Mucosa of descending colon (tissue), 3 donors: ENCODE measurements at regions not wholly inside any gene's neighbourhood (a gene's known extent, or its start where the extent isn't known, plus 50 kb on each side); places are given as distances from the start of the nearest gene placed in this dataset.

Source experiments
- ATAC-seq: fragments of 200-7000 bp; cut with Tn5 transposase; one replicate; pipeline ENCODE4 v1.9.1; 2020; ENCODE audit warnings: mild to moderate bottlenecking, moderate library complexity
- DNase-seq, 3 donors: peaks; one replicate each; pipeline ENCODE4 v3.0.0-alpha.2; 2020
- H3K36me3 ChIP-seq: fragments of 200-600 bp; one replicate; pipeline ENCODE4 v1.8.0; 2021; ENCODE audit warnings: low read depth, mild to moderate bottlenecking
- H3K4me1 ChIP-seq: fragments of 200-600 bp; one replicate; pipeline ENCODE4 v1.8.0; 2021; ENCODE audit warnings: low read depth, mild to moderate bottlenecking
- H3K4me3 ChIP-seq: fragments of 200-600 bp; one replicate; pipeline ENCODE4 v1.8.0; 2021; ENCODE audit warnings: mild to moderate bottlenecking
- H3K9me3 ChIP-seq: fragments of 200-600 bp; one replicate; pipeline ENCODE4 v1.8.0; 2021; ENCODE audit warnings: mild to moderate bottlenecking
- intact Hi-C, 2 donors: fragments of 100-400 bp; cut with DNase I in 1 of 2; cut with micrococcal nuclease in 1 of 2; formaldehyde crosslinking; loops; one replicate each; pipeline versions ENCODE4 v1.11.0 to v1.11.1; 2022; cut with DNase I, micrococcal nuclease
- TF ChIP-seq, protein P1 (sequence below): fragments of 200-600 bp; IDR thresholded peaks from one replicate; pipeline ENCODE4 v1.8.0; 2022; ENCODE audit warnings: antibody characterized with exemption, mild to moderate bottlenecking
- donor health status: DM: no; HTN: no; CAD: no; lungs with moderate emphysema.
- donor health status: DM: no; HTN: no; CAD: no.
- donor health status: DM: no; HTN: yes; CAD: no.

DNA sequence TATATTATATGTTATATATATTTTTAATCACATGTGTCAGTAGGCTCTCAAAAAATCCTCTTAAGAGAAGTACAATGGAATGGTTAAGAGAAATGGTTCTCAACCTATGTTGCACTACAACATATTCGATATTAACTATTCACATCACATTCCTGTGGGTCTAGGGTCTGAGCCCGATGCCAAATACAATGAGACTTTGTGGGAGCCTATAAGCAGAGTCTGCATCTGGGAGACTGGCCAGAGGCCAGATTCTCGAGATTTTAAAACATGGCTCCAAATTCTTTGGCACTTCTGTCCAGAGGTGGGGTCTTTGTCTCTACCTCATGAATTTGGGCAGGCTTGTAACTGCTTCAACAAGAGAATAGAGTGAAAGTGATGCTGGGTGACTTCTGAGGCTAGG lies 79.4 kb upstream of the NBEA start:
- Histone ChIP-seq H3K4me1 (no peaks in the 10 kb centered on the region), H3K9me3 (no peaks in the 10 kb centered on the region), H3K36me3 (no peaks in the 10 kb centered on the region), H3K4me3 (no peak overlapping the region)
- intact Hi-C loops, result no loop called here
- ATAC-seq (no peak), DNase-seq (no peak)
- TF ChIP-seq, protein P1, sequence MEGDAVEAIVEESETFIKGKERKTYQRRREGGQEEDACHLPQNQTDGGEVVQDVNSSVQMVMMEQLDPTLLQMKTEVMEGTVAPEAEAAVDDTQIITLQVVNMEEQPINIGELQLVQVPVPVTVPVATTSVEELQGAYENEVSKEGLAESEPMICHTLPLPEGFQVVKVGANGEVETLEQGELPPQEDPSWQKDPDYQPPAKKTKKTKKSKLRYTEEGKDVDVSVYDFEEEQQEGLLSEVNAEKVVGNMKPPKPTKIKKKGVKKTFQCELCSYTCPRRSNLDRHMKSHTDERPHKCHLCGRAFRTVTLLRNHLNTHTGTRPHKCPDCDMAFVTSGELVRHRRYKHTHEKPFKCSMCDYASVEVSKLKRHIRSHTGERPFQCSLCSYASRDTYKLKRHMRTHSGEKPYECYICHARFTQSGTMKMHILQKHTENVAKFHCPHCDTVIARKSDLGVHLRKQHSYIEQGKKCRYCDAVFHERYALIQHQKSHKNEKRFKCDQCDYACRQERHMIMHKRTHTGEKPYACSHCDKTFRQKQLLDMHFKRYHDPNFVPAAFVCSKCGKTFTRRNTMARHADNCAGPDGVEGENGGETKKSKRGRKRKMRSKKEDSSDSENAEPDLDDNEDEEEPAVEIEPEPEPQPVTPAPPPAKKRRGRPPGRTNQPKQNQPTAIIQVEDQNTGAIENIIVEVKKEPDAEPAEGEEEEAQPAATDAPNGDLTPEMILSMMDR, result no peak

DNA sequence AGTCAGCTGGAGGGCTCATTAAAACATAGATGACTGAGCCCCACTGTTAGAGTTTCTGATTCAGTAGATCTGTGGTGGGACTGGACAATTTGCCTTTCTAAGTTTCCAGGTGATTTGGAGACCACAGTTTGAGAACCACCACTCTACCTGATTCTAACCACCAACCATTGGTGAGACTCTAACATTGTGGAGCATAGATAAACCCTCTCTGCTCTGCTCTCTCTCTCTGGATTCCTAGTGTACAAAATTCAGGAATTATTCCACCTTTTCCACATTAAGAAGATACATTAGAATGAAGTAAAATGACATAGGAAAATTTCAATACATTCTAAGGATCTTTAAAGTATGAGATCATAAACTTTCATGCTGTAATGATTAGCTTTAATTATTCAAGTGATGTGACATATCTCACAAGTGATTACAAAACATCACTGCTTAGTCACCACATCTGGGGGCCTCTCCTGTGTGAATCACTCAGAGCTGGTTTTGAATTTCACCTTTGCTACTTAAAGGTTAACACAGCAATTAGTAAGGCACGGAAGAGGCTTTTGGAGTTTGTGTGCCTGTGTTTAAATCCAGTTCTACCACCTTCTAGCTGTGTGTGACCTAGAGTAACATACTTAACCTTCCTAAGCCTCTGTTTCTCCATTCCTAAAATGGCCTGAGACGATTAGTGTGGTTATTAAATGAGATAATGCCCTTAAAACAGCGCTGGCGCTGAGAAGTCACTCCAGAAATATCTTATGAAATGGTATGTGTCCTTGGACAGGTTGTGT lies 78.5 kb upstream of the NBEA start:
- intact Hi-C loops, result no loop called here
- DNase-seq, result no peak

DNA sequence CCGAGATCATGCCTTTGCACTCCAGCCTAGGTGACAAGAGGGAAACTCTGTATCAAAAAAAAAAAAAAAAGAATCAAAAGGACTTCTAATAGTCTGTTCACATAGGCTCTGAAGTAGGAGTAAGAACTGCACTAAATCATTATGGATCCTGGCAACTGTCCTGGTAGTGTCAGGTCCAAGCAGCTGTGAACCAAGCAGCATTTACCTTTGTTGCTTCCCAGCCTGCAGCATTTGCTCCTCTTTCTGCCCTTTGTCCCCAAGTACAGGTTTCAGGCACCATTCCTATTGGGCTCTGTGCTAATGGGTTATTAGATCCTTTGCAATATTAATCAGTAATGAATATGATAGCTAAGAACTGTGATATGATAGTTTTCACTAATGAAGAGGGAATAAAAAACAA lies 77.4 kb upstream of the NBEA start:
- Histone ChIP-seq H3K4me1 (no peaks in the 10 kb centered on the region), H3K9me3 (no peaks in the 10 kb centered on the region), H3K36me3 (no peaks in the 10 kb centered on the region), H3K4me3 (no peak overlapping the region)
- intact Hi-C loops, result no loop called here
- TF ChIP-seq, protein P1, result no peak
- DNase-seq, result no peak
- ATAC-seq, result no peak

More for the DNA sequence above, 78.5 kb upstream of the NBEA start:
- no peaks in the 10 kb centered on the region for H3K4me1 ChIP-seq
- H3K36me3 ChIP-seq, result no peaks in the 10 kb centered on the region
- TF ChIP-seq, protein P1, result no peak
- no peaks in the 10 kb centered on the region for H3K9me3 ChIP-seq
- no peak for ATAC-seq
- H3K4me3 ChIP-seq, result no peak overlapping the region

DNA sequence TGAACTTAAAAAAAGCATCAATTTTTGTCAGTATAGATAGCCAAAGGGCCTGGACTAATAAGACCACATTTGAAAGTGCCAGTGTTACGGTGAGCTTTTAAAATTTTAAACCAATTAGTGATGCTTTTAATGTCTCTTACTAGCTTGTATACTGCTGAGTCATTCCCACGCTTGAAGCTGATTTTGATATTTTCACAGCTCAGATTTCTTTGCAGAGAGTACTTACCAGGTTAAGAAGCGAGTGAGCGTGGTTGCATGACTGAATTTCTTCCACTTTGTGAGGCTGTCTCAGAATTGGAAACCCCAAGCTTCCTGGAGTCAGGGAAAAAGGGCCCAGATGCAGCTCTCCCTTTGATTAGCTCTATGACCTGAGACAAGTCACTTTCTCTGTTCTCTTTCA lies 74.5 kb upstream of the NBEA start:
- DNase-seq, result no peak
- Histone ChIP-seq H3K4me1 (no peaks in the 10 kb centered on the region), H3K4me3 (no peak overlapping the region), H3K36me3 (no peaks in the 10 kb centered on the region), H3K9me3 (no peaks in the 10 kb centered on the region)
- ATAC-seq, result no peak
- intact Hi-C loops, result no loop called here
- TF ChIP-seq, protein P1, result no peak

DNA sequence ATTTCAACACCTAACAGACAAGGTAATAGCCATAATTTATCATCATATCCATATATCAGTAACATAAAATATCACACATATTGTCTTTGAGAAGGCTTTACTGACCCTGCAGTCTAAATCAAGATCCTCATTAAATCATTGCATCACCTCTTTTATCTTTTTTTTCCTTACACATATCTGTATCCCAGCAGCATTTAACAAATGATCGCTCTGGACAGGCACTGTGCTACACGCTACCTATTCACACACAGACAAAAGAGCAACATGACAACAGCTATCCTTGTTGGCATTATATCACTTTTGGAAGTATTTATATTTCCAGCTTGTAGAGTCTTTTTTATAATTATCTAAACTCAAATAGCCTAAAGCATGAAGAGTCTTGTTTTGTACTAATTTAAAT lies 73.3 kb upstream of the NBEA start:
- Histone ChIP-seq H3K4me1 (no peaks in the 10 kb centered on the region), H3K4me3 (no peak overlapping the region), H3K9me3 (no peaks in the 10 kb centered on the region), H3K36me3 (no peaks in the 10 kb centered on the region)
- DNase-seq (no peak), ATAC-seq (no peak)
- intact Hi-C loops, result no loop called here
- TF ChIP-seq, protein P1, result no peak
